ENCODE measurements at regions not wholly inside any gene's neighbourhood (a gene's known extent, or its start where the extent isn't known, plus 50 kb on each side); places are given as distances from the start of the nearest gene placed in this dataset.

- H3K36me3 Mint-ChIP-seq (ENCODE audit: low read depth) = no peaks in the 10 kb centered on the region
- no peak overlapping the region for H3K27ac Mint-ChIP-seq
- TF ChIP-seq, protein P1, sequence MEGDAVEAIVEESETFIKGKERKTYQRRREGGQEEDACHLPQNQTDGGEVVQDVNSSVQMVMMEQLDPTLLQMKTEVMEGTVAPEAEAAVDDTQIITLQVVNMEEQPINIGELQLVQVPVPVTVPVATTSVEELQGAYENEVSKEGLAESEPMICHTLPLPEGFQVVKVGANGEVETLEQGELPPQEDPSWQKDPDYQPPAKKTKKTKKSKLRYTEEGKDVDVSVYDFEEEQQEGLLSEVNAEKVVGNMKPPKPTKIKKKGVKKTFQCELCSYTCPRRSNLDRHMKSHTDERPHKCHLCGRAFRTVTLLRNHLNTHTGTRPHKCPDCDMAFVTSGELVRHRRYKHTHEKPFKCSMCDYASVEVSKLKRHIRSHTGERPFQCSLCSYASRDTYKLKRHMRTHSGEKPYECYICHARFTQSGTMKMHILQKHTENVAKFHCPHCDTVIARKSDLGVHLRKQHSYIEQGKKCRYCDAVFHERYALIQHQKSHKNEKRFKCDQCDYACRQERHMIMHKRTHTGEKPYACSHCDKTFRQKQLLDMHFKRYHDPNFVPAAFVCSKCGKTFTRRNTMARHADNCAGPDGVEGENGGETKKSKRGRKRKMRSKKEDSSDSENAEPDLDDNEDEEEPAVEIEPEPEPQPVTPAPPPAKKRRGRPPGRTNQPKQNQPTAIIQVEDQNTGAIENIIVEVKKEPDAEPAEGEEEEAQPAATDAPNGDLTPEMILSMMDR (IDR thresholded peaks at IDR 0.05; ENCODE audit: unreplicated experiment in 3 of 3) = no peak
- peaks cover 11% of the 10 kb centered on the region for H3K9me3 Mint-ChIP-seq
- H3K4me1 Mint-ChIP-seq = no peaks in the 10 kb centered on the region
- no peak overlapping the region for H3K4me3 Mint-ChIP-seq
- no peaks in the 10 kb centered on the region for H3K27me3 Mint-ChIP-seq (ENCODE audit: low read depth)
Observed at GRCh38 chr1:229952670-229953520, 114.1 kb upstream of the GALNT2 start.

- H3K27ac Mint-ChIP-seq = no peak overlapping the region
- TF ChIP-seq, protein P1 (IDR thresholded peaks at IDR 0.05; ENCODE audit: unreplicated experiment in 3 of 3) = no peak
- no peaks in the 10 kb centered on the region for H3K4me1 Mint-ChIP-seq
- no peaks in the 10 kb centered on the region for H3K27me3 Mint-ChIP-seq (ENCODE audit: low read depth)
- no peak overlapping the region for H3K4me3 Mint-ChIP-seq
- H3K9me3 Mint-ChIP-seq = peaks cover 14% of the 10 kb centered on the region
- no peaks in the 10 kb centered on the region for H3K36me3 Mint-ChIP-seq (ENCODE audit: low read depth)
Observed at GRCh38 chr1:229953736-229954326, 113.2 kb upstream of the GALNT2 start.

DNA sequence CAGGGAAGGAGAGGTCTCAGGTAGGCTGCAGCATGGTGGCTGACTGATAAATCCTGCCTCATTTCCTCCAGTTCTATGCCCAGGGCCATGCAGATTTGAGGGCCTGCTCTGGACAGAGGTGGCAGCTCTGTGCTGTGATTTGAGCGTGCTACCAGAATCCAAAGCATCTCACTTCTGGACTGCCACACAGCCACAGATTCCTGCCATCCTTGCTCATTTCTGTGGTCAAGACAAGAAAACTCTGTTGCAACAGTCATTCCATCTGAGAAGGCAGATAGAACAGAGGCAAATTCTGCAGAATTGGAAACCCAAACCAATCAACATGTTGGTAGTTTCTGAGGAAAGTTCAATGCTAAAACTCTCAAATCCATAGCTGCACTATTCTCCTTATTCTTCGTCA lies 102.8 kb upstream of the GALNT2 start:
- no peaks in the 10 kb centered on the region for H3K36me3 Mint-ChIP-seq (ENCODE audit: low read depth)
- no peak overlapping the region for H3K4me3 Mint-ChIP-seq
- no peaks in the 10 kb centered on the region for H3K4me1 Mint-ChIP-seq
- TF ChIP-seq, protein P1 (IDR thresholded peaks at IDR 0.05; ENCODE audit: unreplicated experiment in 3 of 3) = no peak
- no peak overlapping the region for H3K27ac Mint-ChIP-seq
- no peaks in the 10 kb centered on the region for H3K27me3 Mint-ChIP-seq (ENCODE audit: low read depth)
- peaks cover 4% of the 10 kb centered on the region for H3K9me3 Mint-ChIP-seq

- Mint-ChIP-seq H3K9me3 (peaks cover 14% of the 10 kb centered on the region), H3K4me3 (no peak overlapping the region), H3K4me1 (no peaks in the 10 kb centered on the region), H3K27ac (no peak overlapping the region), H3K27me3 (ENCODE audit: low read depth) (no peaks in the 10 kb centered on the region), H3K36me3 (ENCODE audit: low read depth) (no peaks in the 10 kb centered on the region)
- TF ChIP-seq, protein P1 (IDR thresholded peaks at IDR 0.05; ENCODE audit: unreplicated experiment in 3 of 3) = no peak
Observed at GRCh38 chr1:229970714-229971113, 96.3 kb upstream of the GALNT2 start.

DNA sequence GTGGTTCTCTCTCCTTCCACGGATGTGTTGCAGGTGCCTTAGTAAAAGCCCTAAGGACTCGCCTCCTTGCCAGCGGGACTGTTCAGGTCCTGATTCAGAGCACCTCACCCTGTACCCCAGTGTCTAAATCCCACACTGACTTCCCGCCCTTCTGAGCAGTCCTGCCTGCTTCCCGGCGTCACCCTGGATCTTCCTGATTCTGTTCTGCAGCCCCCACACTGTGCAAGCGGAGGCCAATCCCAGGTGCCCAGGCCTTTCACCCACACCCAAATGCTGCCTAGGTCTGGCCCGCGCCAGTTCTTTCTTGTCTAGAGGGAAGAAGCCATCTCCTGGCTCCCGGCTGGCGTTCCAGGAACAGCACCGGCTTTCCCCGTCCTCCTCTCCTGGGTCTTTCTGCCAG lies 95.9 kb upstream of the GALNT2 start:
- Mint-ChIP-seq H3K27ac (no peak overlapping the region), H3K4me3 (no peak overlapping the region), H3K9me3 (peaks cover 17% of the 10 kb centered on the region), H3K4me1 (no peaks in the 10 kb centered on the region), H3K27me3 (ENCODE audit: low read depth) (no peaks in the 10 kb centered on the region), H3K36me3 (ENCODE audit: low read depth) (no peaks in the 10 kb centered on the region)
- TF ChIP-seq, protein P1 (IDR thresholded peaks at IDR 0.05; ENCODE audit: unreplicated experiment in 3 of 3) = no peak

Data from nephron (organoid).